CD4-positive, alpha-beta T cell (primary cell): ENCODE measurements at regions not wholly inside any gene's neighbourhood (a gene's known extent, or its start where the extent isn't known, plus 50 kb on each side); places are given as distances from the start of the nearest gene placed in this dataset.

ENCODE experiments used
- ATAC-seq: fragments of 200-7000 bp; cut with Tn5 transposase; one replicate; pipeline ENCODE4 v1.10.0; 2022; ENCODE audit warnings: mild to moderate bottlenecking; ENCODE audit not compliant: poor library complexity
- CTCF ChIA-PET: fragments of 350-600 bp; sonication (Branson Sonifier 250); formaldehyde crosslinking; loops from one replicate; lab custom pipeline; 2021; ENCODE audit warnings: antibody characterized with exemption, inconsistent platforms; lab: Charles Lee
- POLR2A ChIA-PET: fragments of 350-600 bp; sonication (Branson Sonifier 250); formaldehyde crosslinking; loops from one replicate; lab custom pipeline; 2021; ENCODE audit warnings: antibody characterized with exemption, inconsistent platforms; lab: Charles Lee
- DNase-seq, 14 experiments: peaks; one replicate each; pipeline ENCODE4 v3.0.0-alpha.2; 2013 to 2020; ENCODE audit warnings: mixed read lengths in 2 of 14
- H3K27ac ChIP-seq, 2 donors: one replicate each; pipeline versions ENCODE4 v1.5.1 to v1.7.0; 2013; ENCODE audit warnings: low read length in 2 of 2, low read depth in 1 of 2, mild to moderate bottlenecking in 1 of 2
- H3K27me3 ChIP-seq, 2 experiments: 1 replicate in 1 of 2; 2 replicates in 1 of 2; pipeline versions ENCODE4 v1.6.1 to v1.7.0; 2013; ENCODE audit warnings: low read length in 2 of 2, control low read depth in 1 of 2, mild to moderate bottlenecking in 1 of 2, moderate library complexity in 1 of 2; ENCODE audit not compliant: insufficient read depth in 2 of 2, control insufficient read depth in 1 of 2
- H3K36me3 ChIP-seq: one replicate; pipeline ENCODE4 v1.6.1; 2013; ENCODE audit warnings: low read length, control low read depth; ENCODE audit not compliant: insufficient read depth
- H3K4me1 ChIP-seq: one replicate; pipeline ENCODE4 v1.6.1; 2013; ENCODE audit warnings: low read length, control low read depth; ENCODE audit not compliant: insufficient read depth
- H3K4me3 ChIP-seq: one replicate; pipeline ENCODE4 v1.5.1; 2013; ENCODE audit warnings: mild to moderate bottlenecking, low read length, moderate library complexity
- H3K9me3 ChIP-seq, 2 experiments: 1 replicate in 1 of 2; 2 replicates in 1 of 2; pipeline versions ENCODE4 v1.6.1 to v1.7.0; 2013; ENCODE audit warnings: low read length in 2 of 2, mild to moderate bottlenecking in 2 of 2, control low read depth in 1 of 2, moderate library complexity in 1 of 2; ENCODE audit not compliant: control insufficient read depth in 1 of 2, insufficient read depth in 1 of 2
- H3K27ac Mint-ChIP-seq: one replicate; pipeline ENCODE4 v1.8.0; 2020; ENCODE audit warnings: mixed read lengths
- H3K27me3 Mint-ChIP-seq: one replicate; pipeline ENCODE4 v1.8.0; 2021; ENCODE audit warnings: mixed read lengths
- H3K36me3 Mint-ChIP-seq: one replicate; pipeline ENCODE4 v1.8.0; 2021; ENCODE audit warnings: low read depth, mixed read lengths
- H3K4me1 Mint-ChIP-seq: one replicate; pipeline ENCODE4 v1.8.0; 2021; ENCODE audit warnings: low read depth, mixed read lengths
- H3K4me3 Mint-ChIP-seq: one replicate; pipeline ENCODE4 v1.8.0; 2020; ENCODE audit warnings: mild to moderate bottlenecking, mixed read lengths
- H3K9me3 Mint-ChIP-seq: one replicate; pipeline ENCODE4 v1.8.0; 2020; ENCODE audit warnings: mixed read lengths
- CTCF ChIP-seq: fragments of 200-600 bp; IDR thresholded peaks from one replicate; pipeline ENCODE4 v1.8.0; 2022; ENCODE audit warnings: antibody characterized with exemption, mild to moderate bottlenecking
- intact Hi-C, 2 experiments: fragments of 100-400 bp; cut with DNase I in 1 of 2; cut with micrococcal nuclease in 1 of 2; formaldehyde crosslinking; loops; one replicate each; pipeline versions ENCODE4 v1.15.1 to v1.9.0; 2023 to 2025; cut with DNase I, micrococcal nuclease

DNA sequence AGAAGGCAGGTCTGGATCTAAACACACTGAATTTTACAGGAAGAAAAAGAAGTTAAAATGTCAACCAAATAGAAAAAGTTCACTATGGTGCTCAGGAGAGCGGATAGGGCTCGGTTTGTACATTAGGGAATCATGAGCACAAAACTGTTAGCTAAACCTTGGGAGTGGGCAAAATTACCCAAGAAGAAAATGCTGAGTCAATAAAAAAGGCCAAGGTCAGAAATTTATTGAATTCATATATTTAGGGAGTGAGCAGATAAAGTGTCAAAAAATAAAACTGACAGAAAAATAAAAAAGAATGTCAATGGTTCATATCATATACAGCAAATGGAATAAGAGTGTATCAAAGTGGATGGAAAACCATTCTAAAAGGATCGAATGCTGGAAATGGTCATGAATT is 452.5 kb upstream of the SMIM31 start:
- ATAC-seq (no peak), DNase-seq (no peak)
- intact Hi-C loops = no loop called here
- Mint-ChIP-seq H3K27ac (no peak overlapping the region), H3K4me3 (no peak overlapping the region), H3K9me3 (no peaks in the 10 kb centered on the region), H3K27me3 (no peaks in the 10 kb centered on the region), H3K36me3 (no peaks in the 10 kb centered on the region), H3K4me1 (no peaks in the 10 kb centered on the region)
- no peak overlapping the region for H3K4me3 ChIP-seq
- H3K9me3 ChIP-seq = no peaks in the 10 kb centered on the region
- TF ChIP-seq CTCF = no peak
- ChIA-PET CTCF (no interaction called here), POLR2A (no interaction called here)
- H3K27me3 ChIP-seq = no peaks in the 10 kb centered on the region
- no peaks in the 10 kb centered on the region for H3K36me3 ChIP-seq
- no peaks in the 10 kb centered on the region for H3K4me1 ChIP-seq
- H3K27ac ChIP-seq = no peak overlapping the region

GRCh38 chr4:164304101-164304639 is 449.8 kb upstream of the SMIM31 start:
- no peaks in the 10 kb centered on the region for H3K36me3 ChIP-seq
- ChIA-PET POLR2A (no interaction called here), CTCF (no interaction called here)
- Mint-ChIP-seq H3K27ac (no peak overlapping the region), H3K4me3 (no peak overlapping the region), H3K4me1 (no peaks in the 10 kb centered on the region), H3K27me3 (no peaks in the 10 kb centered on the region), H3K9me3 (no peaks in the 10 kb centered on the region), H3K36me3 (no peaks in the 10 kb centered on the region)
- no peak overlapping the region for H3K4me3 ChIP-seq
- H3K4me1 ChIP-seq = no peaks in the 10 kb centered on the region
- intact Hi-C loops = no loop called here
- no peak overlapping the region for H3K27ac ChIP-seq
- DNase-seq = no peak
- no peak for TF ChIP-seq CTCF
- no peaks in the 10 kb centered on the region for H3K9me3 ChIP-seq
- no peaks in the 10 kb centered on the region for H3K27me3 ChIP-seq
- no peak for ATAC-seq

- ChIA-PET POLR2A (no interaction called here), CTCF (no interaction called here)
- no peak for TF ChIP-seq CTCF
- no peaks in the 10 kb centered on the region for H3K36me3 ChIP-seq
- H3K27ac Mint-ChIP-seq = no peak overlapping the region
- H3K27me3 ChIP-seq = no peaks in the 10 kb centered on the region
- H3K4me1 Mint-ChIP-seq = no peaks in the 10 kb centered on the region
- intact Hi-C loops = no loop called here
- no peaks in the 10 kb centered on the region for H3K4me1 ChIP-seq
- no peaks in the 10 kb centered on the region for H3K9me3 Mint-ChIP-seq
- H3K27ac ChIP-seq = no peak overlapping the region
- ATAC-seq (no peak), DNase-seq (no peak)
- H3K4me3 Mint-ChIP-seq = no peak overlapping the region
- H3K27me3 Mint-ChIP-seq = no peaks in the 10 kb centered on the region
- H3K4me3 ChIP-seq = no peak overlapping the region
- H3K36me3 Mint-ChIP-seq = no peaks in the 10 kb centered on the region
- H3K9me3 ChIP-seq = no peaks in the 10 kb centered on the region
Observed at GRCh38 chr4:164304861-164305260, 449.1 kb upstream of the SMIM31 start.
